AG09319 (cell line): ENCODE measurements at regions not wholly inside any gene's neighbourhood (a gene's known extent, or its start where the extent isn't known, plus 50 kb on each side); places are given as distances from the start of the nearest gene placed in this dataset.
"Not testable (repeated sequence)": the region's sequence is repeated elsewhere in the genome, so short reads cannot be mapped to it uniquely, and the experiment has no call there.

Experiments
- DNase-seq: peaks from one replicate; pipeline ENCODE4 v3.0.0-alpha.2; 2010; ENCODE audit warnings: low read depth; ENCODE audit errors: extremely low read depth
- TF ChIP-seq, protein P1 (sequence below): IDR thresholded peaks from 2 replicates; pipeline ENCODE4 v1.5.1; 2011; ENCODE audit warnings: low read depth, mild to moderate bottlenecking, inconsistent platforms, low read length, moderate library complexity

DNA sequence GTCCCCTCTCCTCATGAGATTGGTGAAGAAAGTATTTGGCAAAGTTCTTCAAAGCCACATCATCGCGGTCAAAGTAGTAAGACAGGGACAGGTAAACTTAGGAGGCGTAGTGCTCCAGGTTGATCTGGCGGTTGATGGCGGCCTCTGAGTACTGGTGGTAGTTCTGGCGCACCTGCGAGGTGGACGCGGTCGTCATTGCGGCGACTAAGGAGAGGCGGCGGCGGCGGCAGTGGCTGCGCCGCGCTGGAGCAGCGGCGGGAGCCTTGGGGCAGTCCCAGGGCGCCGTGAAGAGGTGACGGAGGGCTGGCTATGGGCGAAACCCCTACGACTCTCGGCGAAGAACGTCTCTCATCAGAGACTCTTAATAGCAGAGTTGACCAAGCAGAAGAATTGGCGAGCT lies 107.2 kb upstream of the UBE2E3 start:
- DNase-seq, result no peak
- TF ChIP-seq, protein P1, sequence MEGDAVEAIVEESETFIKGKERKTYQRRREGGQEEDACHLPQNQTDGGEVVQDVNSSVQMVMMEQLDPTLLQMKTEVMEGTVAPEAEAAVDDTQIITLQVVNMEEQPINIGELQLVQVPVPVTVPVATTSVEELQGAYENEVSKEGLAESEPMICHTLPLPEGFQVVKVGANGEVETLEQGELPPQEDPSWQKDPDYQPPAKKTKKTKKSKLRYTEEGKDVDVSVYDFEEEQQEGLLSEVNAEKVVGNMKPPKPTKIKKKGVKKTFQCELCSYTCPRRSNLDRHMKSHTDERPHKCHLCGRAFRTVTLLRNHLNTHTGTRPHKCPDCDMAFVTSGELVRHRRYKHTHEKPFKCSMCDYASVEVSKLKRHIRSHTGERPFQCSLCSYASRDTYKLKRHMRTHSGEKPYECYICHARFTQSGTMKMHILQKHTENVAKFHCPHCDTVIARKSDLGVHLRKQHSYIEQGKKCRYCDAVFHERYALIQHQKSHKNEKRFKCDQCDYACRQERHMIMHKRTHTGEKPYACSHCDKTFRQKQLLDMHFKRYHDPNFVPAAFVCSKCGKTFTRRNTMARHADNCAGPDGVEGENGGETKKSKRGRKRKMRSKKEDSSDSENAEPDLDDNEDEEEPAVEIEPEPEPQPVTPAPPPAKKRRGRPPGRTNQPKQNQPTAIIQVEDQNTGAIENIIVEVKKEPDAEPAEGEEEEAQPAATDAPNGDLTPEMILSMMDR, result no peak

DNA sequence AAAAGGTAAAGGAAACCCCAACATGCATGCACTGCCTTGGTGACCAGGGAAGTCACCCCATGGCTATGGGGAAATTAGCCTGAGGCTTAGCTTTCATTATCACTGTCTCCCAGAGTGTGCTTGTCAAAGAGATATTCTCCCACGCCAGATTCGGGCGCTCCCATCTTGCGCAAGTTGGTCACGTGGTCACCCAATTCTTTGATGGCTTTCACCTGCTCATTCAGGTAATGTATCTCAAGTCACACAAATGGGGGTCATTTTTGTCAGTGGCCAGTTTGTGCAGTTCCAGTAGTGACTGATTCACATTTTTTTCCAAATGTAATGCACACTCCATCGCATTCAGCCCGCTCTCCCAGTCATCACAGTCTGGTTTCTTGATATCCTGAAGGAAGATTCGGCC lies 107.6 kb upstream of the UBE2E3 start:
- not testable (repeated sequence) for DNase-seq

DNA sequence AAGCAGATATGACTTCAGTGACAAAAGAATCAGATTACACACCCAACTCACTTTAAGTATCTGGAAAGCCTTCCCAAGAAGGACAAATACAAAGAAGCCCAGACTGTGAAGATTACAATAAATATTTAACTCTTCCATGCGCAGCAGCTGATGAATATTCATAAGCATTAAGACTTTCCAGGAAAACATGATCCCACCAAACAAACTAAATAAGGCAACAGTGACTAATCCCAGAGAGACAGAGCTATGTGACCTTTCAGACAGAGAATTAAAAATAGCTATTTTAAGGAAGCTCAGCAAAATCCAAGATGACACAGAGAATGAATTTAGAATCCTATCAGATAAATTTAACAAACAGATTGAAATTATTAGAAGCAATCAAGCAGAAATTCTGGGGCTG lies 108.2 kb upstream of the UBE2E3 start:
- TF ChIP-seq, protein P1, result no peak
- DNase-seq, result peak; percentile 22

DNA sequence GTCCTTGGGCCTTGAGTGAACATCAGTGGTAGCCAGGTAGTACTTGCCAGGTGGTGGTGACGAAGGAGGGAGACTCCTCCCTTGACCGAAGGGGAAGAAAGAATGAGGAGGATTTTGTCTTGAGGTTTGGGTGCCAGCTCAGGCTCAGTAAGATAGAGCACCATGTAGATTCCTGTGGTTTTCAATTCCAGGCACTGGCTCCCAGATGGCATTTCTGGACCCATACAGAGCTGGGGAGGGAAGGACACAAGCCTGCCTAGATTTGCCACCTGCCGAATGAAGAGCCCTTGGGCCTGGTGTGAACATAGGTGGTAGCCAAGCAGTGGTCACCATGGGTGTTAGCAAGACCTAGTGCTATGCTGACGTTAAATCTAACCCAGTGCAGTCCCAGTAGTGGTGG lies 108.8 kb upstream of the UBE2E3 start:
- DNase-seq, result no peak
- TF ChIP-seq, protein P1, result no peak

DNA sequence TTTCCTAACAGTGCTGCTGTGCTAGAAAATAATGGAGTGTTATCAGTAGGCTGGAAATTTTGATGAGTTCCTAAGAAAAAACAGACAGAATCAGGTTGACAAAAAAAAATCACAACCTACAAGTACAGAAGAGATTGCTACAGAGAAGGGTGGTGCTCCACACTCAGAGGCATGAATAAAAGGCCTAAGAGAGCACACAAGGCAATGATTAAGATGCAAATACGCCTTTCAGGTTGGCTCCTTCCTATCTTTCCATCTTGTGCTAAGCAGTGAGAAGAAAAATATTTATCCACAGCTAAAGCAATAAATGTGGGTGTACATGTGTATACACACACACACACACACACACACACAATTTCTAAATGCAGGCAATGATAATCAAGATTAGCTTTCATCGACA lies 130.6 kb upstream of the UBE2E3 start:
- no peak for DNase-seq

DNA sequence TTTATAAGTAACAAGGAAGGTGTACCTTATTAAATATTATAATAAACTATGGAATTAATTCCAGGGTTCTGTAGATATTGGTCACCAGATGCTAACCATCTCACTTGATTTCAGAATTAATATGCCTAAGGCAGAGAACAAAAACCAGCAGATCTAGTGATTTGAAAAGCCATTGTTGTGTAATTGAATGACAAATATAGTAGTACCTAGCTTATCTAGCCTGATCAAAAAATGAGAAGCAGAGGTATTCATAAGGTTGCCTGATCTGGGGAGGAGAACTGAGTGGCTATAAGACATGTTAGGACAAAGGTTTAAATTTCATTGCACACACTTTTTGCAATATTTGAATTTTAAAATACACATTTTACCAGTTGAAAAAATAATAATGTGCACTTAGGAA lies 132.0 kb upstream of the UBE2E3 start:
- TF ChIP-seq, protein P1, result no peak
- DNase-seq, result no peak

More for the DNA sequence above, 130.6 kb upstream of the UBE2E3 start:
- TF ChIP-seq, protein P1, result no peak

DNA sequence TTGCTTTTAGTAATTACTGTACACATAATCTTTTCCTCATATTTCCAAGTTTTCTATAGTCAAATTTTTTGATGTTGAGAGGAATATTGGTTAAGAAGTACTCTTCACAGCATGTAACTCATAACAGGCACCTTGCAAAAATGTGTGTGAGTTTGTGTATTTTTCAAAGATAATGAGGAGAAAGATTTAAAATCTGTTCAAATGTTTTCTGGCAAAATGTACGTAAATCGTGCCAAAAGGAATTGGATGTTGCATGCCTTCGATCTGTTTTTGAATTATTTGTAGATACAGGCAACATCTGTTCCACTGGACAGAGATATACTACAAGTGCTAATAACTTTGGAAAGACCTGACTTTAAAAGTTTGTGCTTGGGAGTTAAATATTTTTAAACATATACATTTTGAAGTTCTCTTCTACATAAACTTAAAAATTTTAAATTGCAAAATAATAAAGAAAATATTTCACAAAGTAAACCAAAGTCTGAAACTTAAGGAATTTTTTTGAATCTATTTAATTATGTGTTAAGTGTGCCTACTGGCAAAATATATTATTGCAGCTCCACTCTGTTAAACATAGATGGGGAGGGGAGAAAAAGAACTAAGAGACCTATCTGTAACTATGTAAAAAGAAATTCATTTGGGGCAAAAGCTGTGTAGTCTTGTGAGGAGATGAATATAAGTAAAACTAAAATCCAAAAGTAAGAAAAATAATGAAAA lies 133.5 kb upstream of the UBE2E3 start:
- DNase-seq, result no peak
- TF ChIP-seq, protein P1, result no peak

DNA sequence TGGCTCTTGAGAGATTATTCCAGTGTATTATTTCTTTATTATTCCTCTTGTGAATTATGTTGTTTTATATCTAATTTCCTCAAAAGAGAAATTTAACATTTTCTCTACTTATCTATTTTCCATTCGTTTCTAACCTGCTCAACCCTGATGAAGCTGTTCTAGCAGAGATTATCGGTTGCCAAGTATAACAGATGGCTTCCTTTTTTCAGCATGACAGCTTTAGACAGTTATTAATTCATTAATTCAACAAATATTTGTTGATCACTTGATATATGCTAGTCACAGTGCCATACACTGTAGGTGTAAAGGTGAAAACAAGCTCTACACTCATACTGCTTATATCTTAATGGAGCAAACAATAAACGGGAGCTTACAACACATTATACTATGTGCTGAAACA lies 137.9 kb upstream of the UBE2E3 start:
- DNase-seq, result no peak
- TF ChIP-seq, protein P1, result no peak
